Memory B cell (primary cell): ENCODE measurements at regions not wholly inside any gene's neighbourhood (a gene's known extent, or its start where the extent isn't known, plus 50 kb on each side); places are given as distances from the start of the nearest gene placed in this dataset.

Experiments
- ATAC-seq: fragments of 150-1000 bp; cut with Tn5 transposase; 2 replicates; pipeline ENCODE4 v1.10.0; 2021; ENCODE audit warnings: low read depth, mild to moderate bottlenecking, moderate library complexity
- DNase-seq, 2 donors: peaks; one replicate each; pipeline ENCODE4 v3.0.0; 2022; ENCODE audit warnings: low spot score in 2 of 2
- H3K27ac Mint-ChIP-seq: one replicate; pipeline ENCODE4 v1.8.0; 2022; ENCODE audit warnings: mild to moderate bottlenecking, moderate library complexity, mixed read lengths
- H3K27me3 Mint-ChIP-seq: one replicate; pipeline ENCODE4 v1.8.0; 2022; ENCODE audit warnings: mixed read lengths
- H3K36me3 Mint-ChIP-seq: one replicate; pipeline ENCODE4 v1.8.0; 2022; ENCODE audit warnings: mild to moderate bottlenecking, mixed read lengths
- H3K4me1 Mint-ChIP-seq: one replicate; pipeline ENCODE4 v1.8.0; 2022; ENCODE audit warnings: mixed read lengths
- H3K4me3 Mint-ChIP-seq: one replicate; pipeline ENCODE4 v1.8.0; 2022; ENCODE audit warnings: mild to moderate bottlenecking, moderate library complexity, mixed read lengths
- H3K9me3 Mint-ChIP-seq: one replicate; pipeline ENCODE4 v1.8.0; 2022; ENCODE audit warnings: mixed read lengths

- DNase-seq (no peak), ATAC-seq (no peak)
- Mint-ChIP-seq H3K9me3 (no peaks in the 10 kb centered on the region), H3K27ac (no peak overlapping the region), H3K27me3 (no peaks in the 10 kb centered on the region), H3K4me1 (no peaks in the 10 kb centered on the region), H3K36me3 (no peaks in the 10 kb centered on the region), H3K4me3 (no peak overlapping the region)
These were observed 303.1 kb downstream of the DMRT2 start for GRCh38 chr9:1353291-1353690.

DNA sequence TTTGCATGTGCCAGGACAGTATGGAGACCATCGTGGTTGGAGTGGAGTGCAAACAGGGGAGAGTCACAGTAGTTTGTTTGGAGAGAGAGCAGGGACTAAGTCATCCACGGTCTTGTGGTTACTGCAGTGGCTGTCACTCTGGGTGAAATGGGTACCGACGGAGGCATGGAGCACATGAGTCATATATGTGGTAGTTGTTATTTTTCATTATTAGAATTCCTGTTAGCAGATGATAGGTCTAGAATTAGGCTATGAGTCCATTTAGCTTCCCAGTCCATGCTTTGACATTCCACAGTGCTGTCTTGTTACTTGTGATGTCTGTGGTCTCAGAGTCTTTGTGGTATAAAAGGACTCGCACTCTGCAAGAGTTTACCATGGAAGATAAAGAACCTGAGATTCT is 303.9 kb downstream of the DMRT2 start:
- ATAC-seq = no peak
- no peaks in the 10 kb centered on the region for H3K4me1 Mint-ChIP-seq
- H3K27me3 Mint-ChIP-seq = peaks cover 2% of the 10 kb centered on the region
- no peak overlapping the region for H3K27ac Mint-ChIP-seq
- no peak for DNase-seq
- H3K4me3 Mint-ChIP-seq = no peak overlapping the region
- H3K9me3 Mint-ChIP-seq = peaks cover 4% of the 10 kb centered on the region
- H3K36me3 Mint-ChIP-seq = no peaks in the 10 kb centered on the region

DNA sequence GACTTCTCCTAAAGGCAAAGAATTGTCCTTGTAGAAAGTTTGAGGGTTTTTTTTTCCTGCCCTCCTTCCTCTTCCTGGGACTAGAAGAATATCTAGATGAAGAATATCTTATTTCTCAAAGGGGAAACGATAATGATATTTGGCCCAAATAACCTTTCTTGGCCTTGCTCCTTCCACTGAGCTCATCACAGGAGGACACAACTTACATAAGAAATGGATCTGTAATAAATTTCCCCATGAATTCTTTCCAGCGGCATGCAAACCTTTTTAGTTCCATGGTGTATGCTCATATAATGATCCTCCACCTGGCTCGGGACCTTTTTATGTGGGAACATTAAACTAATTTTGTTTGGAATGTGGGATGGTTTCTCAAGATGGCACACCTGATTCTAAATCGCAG is 304.4 kb downstream of the DMRT2 start:
- Mint-ChIP-seq H3K36me3 (no peaks in the 10 kb centered on the region), H3K4me3 (no peak overlapping the region), H3K4me1 (no peaks in the 10 kb centered on the region), H3K27me3 (peaks cover 2% of the 10 kb centered on the region), H3K27ac (no peak overlapping the region), H3K9me3 (peaks cover 4% of the 10 kb centered on the region)
- ATAC-seq (no peak), DNase-seq (no peak)

GRCh38 chr9:1355656-1356055 is 305.5 kb downstream of the DMRT2 start:
- DNase-seq (no peak), ATAC-seq (no peak)
- no peak overlapping the region for H3K27ac Mint-ChIP-seq
- peaks cover 2% of the 10 kb centered on the region for H3K27me3 Mint-ChIP-seq
- H3K36me3 Mint-ChIP-seq = no peaks in the 10 kb centered on the region
- no peaks in the 10 kb centered on the region for H3K4me1 Mint-ChIP-seq
- H3K9me3 Mint-ChIP-seq = peaks cover 4% of the 10 kb centered on the region
- no peak overlapping the region for H3K4me3 Mint-ChIP-seq

- DNase-seq = no peak
- Mint-ChIP-seq H3K27ac (no peak overlapping the region), H3K27me3 (peaks cover 5% of the 10 kb centered on the region), H3K4me3 (no peak overlapping the region), H3K4me1 (no peaks in the 10 kb centered on the region), H3K9me3 (peaks cover 4% of the 10 kb centered on the region), H3K36me3 (no peaks in the 10 kb centered on the region)
- no peak for ATAC-seq
These were observed 312.7 kb downstream of the DMRT2 start for GRCh38 chr9:1362845-1363244.

DNA sequence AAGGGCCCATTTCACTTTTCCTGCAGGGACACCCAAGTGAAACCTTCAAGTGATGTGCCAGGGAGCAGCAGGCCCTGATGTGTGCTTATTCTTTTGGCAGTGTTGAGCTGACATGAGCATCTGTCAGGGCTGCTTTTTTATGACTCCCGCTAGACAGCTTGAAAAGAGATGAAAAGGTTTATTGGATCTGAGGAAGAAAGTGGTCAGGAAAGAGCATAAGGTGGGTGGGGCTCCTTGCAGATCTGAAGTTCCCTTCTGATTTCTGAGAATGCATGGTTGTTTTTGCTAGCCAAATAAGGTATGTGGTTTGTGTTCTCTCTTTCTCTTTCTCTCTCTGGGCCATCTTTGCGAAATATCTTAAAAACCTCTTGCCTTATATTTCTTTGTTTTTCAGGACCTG is 316.1 kb downstream of the DMRT2 start:
- Mint-ChIP-seq H3K9me3 (no peaks in the 10 kb centered on the region), H3K4me3 (no peak overlapping the region)

GRCh38 chr9:1369297-1369696 is 319.1 kb downstream of the DMRT2 start:
- H3K27ac Mint-ChIP-seq = no peak overlapping the region
- no peak overlapping the region for H3K4me3 Mint-ChIP-seq
- H3K27me3 Mint-ChIP-seq = no peaks in the 10 kb centered on the region
- no peaks in the 10 kb centered on the region for H3K4me1 Mint-ChIP-seq
- no peaks in the 10 kb centered on the region for H3K9me3 Mint-ChIP-seq
- DNase-seq = no peak
- no peak for ATAC-seq
- no peaks in the 10 kb centered on the region for H3K36me3 Mint-ChIP-seq

More for the DNA sequence above, 316.1 kb downstream of the DMRT2 start:
- H3K4me1 Mint-ChIP-seq = no peaks in the 10 kb centered on the region
- H3K36me3 Mint-ChIP-seq = no peaks in the 10 kb centered on the region
- ATAC-seq (no peak), DNase-seq (no peak)
- H3K27me3 Mint-ChIP-seq = peaks cover 3% of the 10 kb centered on the region
- no peak overlapping the region for H3K27ac Mint-ChIP-seq

GRCh38 chr9:1373445-1373844 is 323.3 kb downstream of the DMRT2 start:
- no peaks in the 10 kb centered on the region for H3K9me3 Mint-ChIP-seq
- no peaks in the 10 kb centered on the region for H3K27me3 Mint-ChIP-seq
- no peaks in the 10 kb centered on the region for H3K36me3 Mint-ChIP-seq
- H3K4me3 Mint-ChIP-seq = no peak overlapping the region
- ATAC-seq (no peak), DNase-seq (no peak)
- H3K27ac Mint-ChIP-seq = no peak overlapping the region
- H3K4me1 Mint-ChIP-seq = no peaks in the 10 kb centered on the region

DNA sequence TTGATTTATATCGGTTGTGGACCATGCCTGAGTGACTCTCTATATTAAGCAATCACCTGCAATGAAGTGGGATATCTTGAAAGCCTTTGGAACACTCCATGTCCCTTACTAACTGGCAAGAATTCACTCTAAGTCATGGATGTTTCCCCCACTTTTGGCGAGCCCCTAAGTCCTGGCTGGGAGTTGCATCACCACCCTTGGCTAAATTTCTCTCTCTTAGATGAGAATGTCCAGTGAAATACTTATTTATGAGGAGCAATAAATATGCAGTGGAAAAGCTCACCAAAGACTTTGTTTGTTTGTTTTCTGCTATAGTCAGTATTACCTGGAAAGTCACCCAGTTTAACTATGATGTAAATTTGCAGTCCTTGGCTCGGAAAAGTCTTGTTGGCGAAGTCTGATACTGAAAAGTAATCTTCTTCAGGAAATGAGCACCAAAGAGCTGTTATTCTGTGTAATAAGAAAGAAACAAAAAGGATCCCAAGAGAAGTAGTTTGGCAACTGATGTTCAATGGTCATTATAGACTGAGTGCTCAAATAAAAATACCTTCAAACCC is 333.8 kb downstream of the DMRT2 start:
- DNase-seq (no peak), ATAC-seq (no peak)
- H3K27me3 Mint-ChIP-seq = no peaks in the 10 kb centered on the region
- H3K9me3 Mint-ChIP-seq = no peaks in the 10 kb centered on the region
- H3K36me3 Mint-ChIP-seq = no peaks in the 10 kb centered on the region
- no peaks in the 10 kb centered on the region for H3K4me1 Mint-ChIP-seq
- H3K4me3 Mint-ChIP-seq = no peak overlapping the region
- no peak overlapping the region for H3K27ac Mint-ChIP-seq

DNA sequence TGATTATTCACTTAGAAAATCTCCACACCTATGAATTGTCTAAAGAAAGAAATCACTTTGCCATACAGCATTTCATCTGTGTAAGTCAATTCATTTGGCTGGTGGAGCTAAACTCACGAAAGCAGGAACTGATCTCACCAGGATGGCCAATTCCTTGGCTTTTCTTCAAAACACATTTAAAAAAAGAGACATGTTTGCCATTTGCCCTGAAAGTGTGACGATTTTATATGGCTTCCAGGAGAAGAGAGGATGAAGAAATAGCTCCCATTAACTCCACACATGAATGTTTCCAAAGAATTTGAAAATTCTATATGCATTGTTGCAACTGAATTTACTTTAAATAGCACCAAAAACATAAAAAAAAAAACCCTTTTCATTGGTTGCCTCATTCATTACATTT is 334.7 kb downstream of the DMRT2 start:
- H3K9me3 Mint-ChIP-seq = no peaks in the 10 kb centered on the region
- no peaks in the 10 kb centered on the region for H3K27me3 Mint-ChIP-seq
- H3K36me3 Mint-ChIP-seq = no peaks in the 10 kb centered on the region
- no peak overlapping the region for H3K4me3 Mint-ChIP-seq
- no peak overlapping the region for H3K27ac Mint-ChIP-seq
- DNase-seq = no peak
- ATAC-seq = no peak
- no peaks in the 10 kb centered on the region for H3K4me1 Mint-ChIP-seq

- H3K27ac Mint-ChIP-seq = no peak overlapping the region
- no peak overlapping the region for H3K4me3 Mint-ChIP-seq
These were observed 336.3 kb downstream of the DMRT2 start for GRCh38 chr9:1386420-1386819.

DNA sequence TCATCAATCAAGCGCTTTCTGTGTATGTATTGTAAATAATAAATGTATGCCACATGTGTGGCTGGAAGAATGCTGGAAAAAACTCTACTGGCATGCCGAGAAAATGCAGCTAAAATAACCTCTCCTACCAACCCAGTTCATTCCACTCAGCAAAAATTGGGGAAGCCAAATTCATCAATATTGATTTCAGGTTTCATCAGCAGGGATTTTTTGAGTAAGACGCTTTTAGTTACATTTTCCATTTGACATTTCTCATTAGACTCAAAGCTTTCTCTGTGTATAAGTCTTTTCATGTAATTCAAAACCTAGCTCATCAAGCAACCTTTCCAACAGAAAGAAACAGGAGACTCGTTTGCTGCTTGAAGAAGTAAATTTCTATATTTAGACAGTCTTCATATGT is 338.1 kb downstream of the DMRT2 start:
- no peak overlapping the region for H3K4me3 Mint-ChIP-seq
- DNase-seq (no peak), ATAC-seq (no peak)
- no peaks in the 10 kb centered on the region for H3K4me1 Mint-ChIP-seq
- peaks cover 2% of the 10 kb centered on the region for H3K27me3 Mint-ChIP-seq
- no peak overlapping the region for H3K27ac Mint-ChIP-seq
- H3K36me3 Mint-ChIP-seq = no peaks in the 10 kb centered on the region
- peaks cover 2% of the 10 kb centered on the region for H3K9me3 Mint-ChIP-seq

More at GRCh38 chr9:1386420-1386819, 336.3 kb downstream of the DMRT2 start:
- Mint-ChIP-seq H3K27me3 (no peaks in the 10 kb centered on the region), H3K4me1 (no peaks in the 10 kb centered on the region), H3K9me3 (no peaks in the 10 kb centered on the region), H3K36me3 (no peaks in the 10 kb centered on the region)
- DNase-seq (no peak), ATAC-seq (no peak)

DNA sequence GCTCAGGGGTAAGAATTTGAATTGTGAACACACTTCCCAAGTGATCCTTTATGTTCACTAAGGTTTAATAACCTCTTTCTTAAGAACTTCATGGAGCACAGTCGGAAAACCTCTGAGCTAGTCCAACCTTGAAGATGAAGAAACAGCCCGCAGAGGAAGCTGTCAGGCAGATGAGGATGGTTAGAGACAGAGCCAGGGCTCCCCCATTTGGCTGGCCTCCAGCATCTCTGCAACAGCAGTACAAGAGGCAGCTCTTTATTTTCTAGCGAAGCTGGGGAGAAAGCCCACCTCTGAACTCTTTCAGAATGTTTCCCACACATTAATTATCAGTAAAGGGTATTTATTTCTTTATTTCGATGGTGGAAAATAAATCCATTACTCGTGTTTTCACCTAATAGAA is 350.8 kb downstream of the DMRT2 start:
- H3K27ac Mint-ChIP-seq = no peak overlapping the region
- no peaks in the 10 kb centered on the region for H3K4me1 Mint-ChIP-seq
- no peak overlapping the region for H3K4me3 Mint-ChIP-seq

DNA sequence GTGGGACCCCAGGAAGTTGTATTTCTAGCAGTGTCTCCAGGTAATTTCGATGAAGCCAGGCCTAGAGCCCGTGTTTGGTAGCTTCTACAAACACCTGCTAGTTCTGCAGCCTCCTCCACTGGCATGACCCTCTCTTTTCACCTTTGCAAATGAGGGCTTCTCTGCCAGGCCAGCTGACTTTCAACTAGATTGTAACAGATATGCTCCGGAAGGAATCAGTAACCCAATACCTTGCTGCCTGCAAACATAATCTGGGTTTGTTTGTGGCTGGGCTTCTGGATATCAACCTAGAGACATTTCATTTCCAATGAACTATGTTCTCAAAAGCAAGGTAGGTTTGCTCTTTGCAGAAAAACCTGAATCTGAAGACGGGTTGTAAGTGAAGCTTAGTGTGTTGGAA is 354.8 kb downstream of the DMRT2 start:
- ATAC-seq (no peak), DNase-seq (no peak)
- Mint-ChIP-seq H3K27ac (no peak overlapping the region), H3K36me3 (no peaks in the 10 kb centered on the region), H3K4me1 (no peaks in the 10 kb centered on the region), H3K9me3 (no peaks in the 10 kb centered on the region), H3K27me3 (no peaks in the 10 kb centered on the region), H3K4me3 (no peak overlapping the region)

More for the DNA sequence above, 350.8 kb downstream of the DMRT2 start:
- Mint-ChIP-seq H3K27me3 (no peaks in the 10 kb centered on the region), H3K9me3 (peaks cover 4% of the 10 kb centered on the region), H3K36me3 (no peaks in the 10 kb centered on the region)
- ATAC-seq (no peak), DNase-seq (no peak)

- H3K9me3 Mint-ChIP-seq = no peaks in the 10 kb centered on the region
- DNase-seq (no peak), ATAC-seq (no peak)
- peaks cover 5% of the 10 kb centered on the region for H3K27me3 Mint-ChIP-seq
- H3K36me3 Mint-ChIP-seq = no peaks in the 10 kb centered on the region
- no peak overlapping the region for H3K27ac Mint-ChIP-seq
- no peak overlapping the region for H3K4me3 Mint-ChIP-seq
- H3K4me1 Mint-ChIP-seq = peaks cover 3% of the 10 kb centered on the region
These were observed 361.7 kb downstream of the DMRT2 start for GRCh38 chr9:1411826-1412225.
